Activated naive CD8-positive, alpha-beta T cell treated with anti-CD3 and anti-CD28 coated beads, Interleukin-2, amount 50 U/mL, for 24 hours (primary cell): ENCODE measurements at regions not wholly inside any gene's neighbourhood (a gene's known extent, or its start where the extent isn't known, plus 50 kb on each side); places are given as distances from the start of the nearest gene placed in this dataset.

Experiments used
- ATAC-seq: fragments of 150-1000 bp; cut with Tn5 transposase; one replicate; pipeline ENCODE4 v1.10.0; 2021
- DNase-seq: peaks from one replicate; pipeline ENCODE4 v3.0.0; 2021
- H3K27ac Mint-ChIP-seq: one replicate; pipeline ENCODE4 v1.8.0; 2021; ENCODE audit warnings: mild to moderate bottlenecking, mixed read lengths
- H3K27me3 Mint-ChIP-seq: one replicate; pipeline ENCODE4 v1.8.0; 2021; ENCODE audit warnings: mixed read lengths
- H3K36me3 Mint-ChIP-seq: one replicate; pipeline ENCODE4 v1.8.0; 2021; ENCODE audit warnings: low read depth, mixed read lengths
- H3K4me1 Mint-ChIP-seq: one replicate; pipeline ENCODE4 v1.8.0; 2021; ENCODE audit warnings: mixed read lengths
- H3K4me3 Mint-ChIP-seq: one replicate; pipeline ENCODE4 v1.8.0; 2021; ENCODE audit warnings: mild to moderate bottlenecking, moderate library complexity, mixed read lengths
- H3K9me3 Mint-ChIP-seq: one replicate; pipeline ENCODE4 v1.8.0; 2021; ENCODE audit warnings: mixed read lengths

DNA sequence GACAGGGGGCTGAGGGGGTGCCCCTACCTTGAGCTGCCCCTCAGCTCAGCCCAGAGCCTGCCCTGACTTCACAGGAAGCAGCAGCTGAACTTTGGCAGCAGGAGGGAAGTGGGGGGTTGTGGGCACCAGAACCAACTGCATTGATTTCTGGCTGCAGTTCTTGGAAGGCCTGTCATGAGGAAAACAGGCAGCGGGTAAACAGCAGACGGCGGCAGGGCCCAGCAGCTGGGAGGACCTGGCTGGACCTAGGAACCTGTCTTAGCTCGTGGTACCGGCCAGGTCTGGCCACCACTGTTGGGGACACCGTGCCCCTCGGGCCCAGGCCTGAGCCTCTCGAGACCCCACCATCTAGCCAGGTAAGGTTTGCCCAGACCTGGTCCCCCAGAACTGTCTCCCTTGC lies 154.2 kb upstream of the MYL2 start:
- Mint-ChIP-seq H3K9me3 (no peaks in the 10 kb centered on the region), H3K27me3 (no peaks in the 10 kb centered on the region), H3K4me1 (peaks cover 6% of the 10 kb centered on the region), H3K4me3 (no peak overlapping the region), H3K36me3 (no peaks in the 10 kb centered on the region), H3K27ac (no peak overlapping the region)
- DNase-seq (no peak), ATAC-seq (no peak)

DNA sequence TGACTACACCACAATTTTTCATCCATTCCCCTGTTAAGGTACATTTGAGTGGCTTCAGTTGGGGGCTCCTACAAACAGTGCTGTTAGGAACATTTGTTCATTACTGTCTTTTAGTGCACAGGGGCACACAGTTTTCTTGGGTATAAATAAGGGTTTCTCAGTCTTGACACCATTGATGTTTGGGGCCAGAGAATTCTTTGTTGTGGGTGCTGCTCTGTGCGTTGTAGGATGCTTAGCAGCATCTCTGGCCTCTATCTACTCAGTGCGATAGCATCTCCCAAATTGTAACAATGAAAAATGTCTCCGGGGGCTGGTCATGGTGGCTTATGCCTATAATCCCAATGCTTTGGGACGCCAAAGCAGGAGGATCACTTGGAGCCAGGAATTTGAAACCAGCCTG lies 153.0 kb upstream of the MYL2 start:
- Mint-ChIP-seq H3K4me3 (no peak overlapping the region), H3K36me3 (no peaks in the 10 kb centered on the region), H3K27me3 (no peaks in the 10 kb centered on the region), H3K4me1 (peaks cover 6% of the 10 kb centered on the region), H3K9me3 (no peaks in the 10 kb centered on the region), H3K27ac (no peak overlapping the region)
- ATAC-seq (no peak), DNase-seq (no peak)

DNA sequence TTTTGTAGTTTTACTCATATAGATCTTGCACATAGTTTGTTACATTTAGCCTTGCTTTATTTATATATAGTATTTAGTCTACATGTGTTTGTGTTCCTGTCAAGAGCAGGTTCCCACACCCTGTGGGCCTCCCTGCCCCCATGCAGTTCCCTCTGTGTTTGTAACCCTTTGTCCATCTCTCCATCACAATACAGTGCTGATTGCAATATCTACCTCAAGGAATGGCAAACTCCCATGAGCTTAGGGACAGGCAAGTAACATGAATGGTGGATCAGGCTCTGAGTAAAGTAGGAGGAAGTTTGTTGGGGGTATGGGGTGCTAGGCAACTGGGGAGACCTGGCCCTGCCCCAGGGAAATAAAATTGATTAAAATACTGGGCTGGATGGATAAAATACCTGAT lies 151.9 kb upstream of the MYL2 start:
- no peak overlapping the region for H3K27ac Mint-ChIP-seq
- H3K4me3 Mint-ChIP-seq, result no peak overlapping the region
- H3K27me3 Mint-ChIP-seq, result no peaks in the 10 kb centered on the region

GRCh38 chr12:111069886-111070285 lies 149.5 kb upstream of the MYL2 start:
- H3K36me3 Mint-ChIP-seq, result no peaks in the 10 kb centered on the region

More for the DNA sequence above, 151.9 kb upstream of the MYL2 start:
- no peaks in the 10 kb centered on the region for H3K36me3 Mint-ChIP-seq
- ATAC-seq (no peak), DNase-seq (no peak)
- H3K9me3 Mint-ChIP-seq, result no peaks in the 10 kb centered on the region
- peaks cover 13% of the 10 kb centered on the region for H3K4me1 Mint-ChIP-seq

DNA sequence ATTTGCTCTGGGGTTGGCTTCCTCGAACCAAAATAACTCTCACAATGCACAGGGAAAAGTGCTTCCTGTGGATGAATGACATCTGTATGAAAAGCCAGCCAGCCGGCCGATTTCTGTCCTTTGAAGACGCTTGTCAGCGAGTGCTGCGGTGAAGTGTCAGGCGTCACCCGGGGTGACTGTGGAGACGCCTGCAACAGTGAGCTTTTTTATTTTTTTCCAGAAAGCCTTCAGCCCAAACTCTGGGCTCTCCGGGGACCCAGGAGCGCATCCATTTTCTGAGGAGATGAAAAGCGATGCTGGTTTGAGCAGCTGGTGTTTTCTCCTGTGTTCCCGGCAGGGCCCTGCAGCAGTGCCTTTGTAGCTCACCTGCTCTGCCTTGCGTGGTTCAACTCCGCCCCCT lies 147.9 kb upstream of the MYL2 start:
- Mint-ChIP-seq H3K4me1 (peaks cover 7% of the 10 kb centered on the region), H3K9me3 (no peaks in the 10 kb centered on the region), H3K27me3 (no peaks in the 10 kb centered on the region), H3K36me3 (no peaks in the 10 kb centered on the region), H3K4me3 (peak overlapping the region; percentile 6), H3K27ac (no peak overlapping the region)
- DNase-seq (peak; percentile 16), ATAC-seq (no peak)

More at GRCh38 chr12:111069886-111070285, 149.5 kb upstream of the MYL2 start:
- Mint-ChIP-seq H3K4me1 (peaks cover 13% of the 10 kb centered on the region), H3K27ac (no peak overlapping the region), H3K9me3 (no peaks in the 10 kb centered on the region), H3K4me3 (no peak overlapping the region), H3K27me3 (no peaks in the 10 kb centered on the region)
- no peak for DNase-seq
- ATAC-seq, result no peak

DNA sequence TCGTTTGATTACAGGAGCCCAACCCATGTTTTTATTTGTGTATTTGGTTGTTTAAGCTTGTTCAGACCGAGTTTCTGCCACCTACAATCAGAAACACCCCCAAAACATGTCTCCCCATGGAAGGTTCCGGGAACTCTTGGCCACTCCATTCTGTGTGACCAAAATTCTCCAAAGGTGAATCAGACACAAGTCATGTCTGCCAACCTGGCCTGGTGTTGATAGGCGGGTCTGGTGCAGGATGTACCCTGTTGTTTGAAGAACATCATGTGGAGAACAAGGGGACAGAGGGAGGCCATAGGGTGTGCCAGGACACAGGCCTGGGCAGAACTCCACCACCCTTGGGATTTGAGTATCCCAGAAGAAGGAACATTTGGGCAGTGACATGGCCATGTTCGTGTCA lies 147.1 kb upstream of the MYL2 start:
- H3K27me3 Mint-ChIP-seq, result no peaks in the 10 kb centered on the region
- no peak overlapping the region for H3K4me3 Mint-ChIP-seq
- ATAC-seq (no peak), DNase-seq (no peak)
- no peaks in the 10 kb centered on the region for H3K36me3 Mint-ChIP-seq
- H3K4me1 Mint-ChIP-seq, result peaks cover 7% of the 10 kb centered on the region
- no peak overlapping the region for H3K27ac Mint-ChIP-seq
- no peaks in the 10 kb centered on the region for H3K9me3 Mint-ChIP-seq

DNA sequence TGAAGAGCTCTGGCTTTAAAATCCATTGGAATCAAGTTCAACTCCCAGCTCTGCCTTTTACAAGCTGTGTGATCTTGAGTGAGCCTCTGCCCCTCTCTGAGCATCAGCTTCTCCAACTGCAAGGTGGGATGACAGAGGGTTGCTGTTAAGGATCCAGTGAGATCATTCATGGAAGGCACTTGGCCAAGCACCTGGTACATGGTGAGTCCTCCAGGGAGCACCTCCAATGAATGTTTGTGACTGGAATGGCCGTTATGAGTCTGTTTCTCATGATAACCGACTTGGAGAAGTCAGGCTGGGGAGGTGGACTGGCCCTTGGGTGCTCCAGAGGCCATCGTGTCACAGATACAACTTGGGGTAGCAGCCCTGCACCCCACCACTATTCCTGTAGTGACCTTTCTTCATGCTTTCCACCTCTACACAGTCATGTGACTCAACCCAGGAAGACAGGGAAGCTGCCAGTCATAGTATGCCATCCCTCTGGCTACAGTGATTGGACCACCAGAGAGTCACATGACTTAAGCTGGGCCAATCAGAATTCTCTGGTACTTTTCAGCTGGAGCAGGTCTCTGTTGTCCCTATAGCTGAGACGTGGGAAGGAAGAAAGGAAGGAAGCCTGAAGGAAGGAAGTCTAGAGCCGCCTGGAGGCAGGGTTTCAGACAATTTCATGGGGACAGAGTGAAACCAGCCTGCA lies 146.5 kb upstream of the MYL2 start:
- H3K27ac Mint-ChIP-seq, result no peak overlapping the region
- no peaks in the 10 kb centered on the region for H3K36me3 Mint-ChIP-seq
- H3K27me3 Mint-ChIP-seq, result no peaks in the 10 kb centered on the region
- DNase-seq (no peak), ATAC-seq (peak; percentile 29)
- no peaks in the 10 kb centered on the region for H3K9me3 Mint-ChIP-seq
- peaks cover 7% of the 10 kb centered on the region for H3K4me1 Mint-ChIP-seq
- no peak overlapping the region for H3K4me3 Mint-ChIP-seq

GRCh38 chr12:111064982-111065381 lies 144.6 kb upstream of the MYL2 start:
- Mint-ChIP-seq H3K9me3 (no peaks in the 10 kb centered on the region), H3K27ac (no peak overlapping the region), H3K4me1 (peaks cover 7% of the 10 kb centered on the region), H3K27me3 (no peaks in the 10 kb centered on the region), H3K36me3 (no peaks in the 10 kb centered on the region), H3K4me3 (no peak overlapping the region)
- no peak for DNase-seq
- no peak for ATAC-seq

DNA sequence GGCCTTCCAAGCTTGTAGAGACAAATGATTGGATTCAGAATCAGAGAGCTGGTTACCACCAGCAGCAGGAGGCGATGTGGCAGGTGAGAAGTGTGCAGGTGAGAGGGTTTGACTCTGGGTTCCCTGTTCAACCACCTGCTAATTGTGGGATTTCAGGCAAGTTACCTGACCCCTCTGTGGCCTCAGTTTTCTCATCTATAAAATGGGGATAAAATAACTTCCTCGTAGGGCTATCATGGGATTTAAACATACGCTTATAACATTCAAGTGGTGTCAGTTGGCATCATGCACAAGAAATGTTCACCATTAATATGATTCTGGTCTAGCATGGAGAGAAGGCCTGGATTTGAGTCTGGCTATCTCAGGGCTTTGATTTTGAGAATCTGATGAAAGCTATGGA lies 143.8 kb upstream of the MYL2 start:
- H3K36me3 Mint-ChIP-seq, result no peaks in the 10 kb centered on the region
- no peak for ATAC-seq
- no peak overlapping the region for H3K27ac Mint-ChIP-seq
- peaks cover 7% of the 10 kb centered on the region for H3K4me1 Mint-ChIP-seq
- no peak overlapping the region for H3K4me3 Mint-ChIP-seq
- no peaks in the 10 kb centered on the region for H3K27me3 Mint-ChIP-seq
- DNase-seq, result no peak
- H3K9me3 Mint-ChIP-seq, result no peaks in the 10 kb centered on the region

GRCh38 chr12:111063295-111064026 lies 143.1 kb upstream of the MYL2 start:
- DNase-seq (no peak), ATAC-seq (no peak)
- Mint-ChIP-seq H3K27ac (no peak overlapping the region), H3K36me3 (no peaks in the 10 kb centered on the region), H3K9me3 (no peaks in the 10 kb centered on the region), H3K4me3 (no peak overlapping the region), H3K27me3 (no peaks in the 10 kb centered on the region), H3K4me1 (peaks cover 8% of the 10 kb centered on the region)

- Mint-ChIP-seq H3K9me3 (peaks cover 15% of the 10 kb centered on the region), H3K4me3 (no peak overlapping the region)
- ATAC-seq, result no peak
These were observed 137.5 kb upstream of the MYL2 start for GRCh38 chr12:111057701-111058425.

GRCh38 chr12:111056618-111057521 lies 136.5 kb upstream of the MYL2 start:
- Mint-ChIP-seq H3K9me3 (peaks cover 15% of the 10 kb centered on the region), H3K27me3 (no peaks in the 10 kb centered on the region), H3K27ac (peak overlapping the region; percentile 91), H3K4me1 (peaks cover 27% of the 10 kb centered on the region), H3K36me3 (peaks cover 11% of the 10 kb centered on the region), H3K4me3 (peak overlapping the region; percentile 15)
- ATAC-seq, result peak; percentile 92
- peak; percentile 61 for DNase-seq

More at GRCh38 chr12:111057701-111058425, 137.5 kb upstream of the MYL2 start:
- Mint-ChIP-seq H3K36me3 (peaks cover 11% of the 10 kb centered on the region), H3K4me1 (peaks cover 27% of the 10 kb centered on the region), H3K27ac (peak overlapping the region; percentile 91), H3K27me3 (no peaks in the 10 kb centered on the region)
- DNase-seq, result no peak

GRCh38 chr12:111055181-111055880 lies 135.0 kb upstream of the MYL2 start:
- Mint-ChIP-seq H3K9me3 (peaks cover 15% of the 10 kb centered on the region), H3K36me3 (peaks cover 11% of the 10 kb centered on the region), H3K4me3 (no peak overlapping the region), H3K4me1 (peaks cover 27% of the 10 kb centered on the region), H3K27ac (no peak overlapping the region), H3K27me3 (no peaks in the 10 kb centered on the region)
- ATAC-seq (no peak), DNase-seq (no peak)

DNA sequence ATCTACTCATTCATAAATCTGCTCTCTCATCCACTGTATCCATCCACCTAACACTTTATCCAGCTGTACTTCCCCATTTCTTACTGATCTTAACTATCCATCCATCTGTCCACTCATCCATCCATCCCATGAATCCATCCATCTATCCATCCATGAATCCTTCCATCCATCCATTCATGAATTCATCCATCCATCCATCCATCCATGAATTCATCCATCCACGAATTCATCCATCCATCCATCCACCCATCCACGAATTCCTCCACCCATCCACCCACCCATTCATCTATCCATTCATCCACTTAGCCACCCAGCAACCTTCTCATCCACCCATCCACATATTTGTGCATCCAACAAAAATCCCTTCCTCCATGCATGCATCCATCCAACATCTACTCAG lies 128.6 kb upstream of the MYL2 start:
- Mint-ChIP-seq H3K4me1 (no peaks in the 10 kb centered on the region), H3K4me3 (no peak overlapping the region), H3K27ac (no peak overlapping the region), H3K9me3 (no peaks in the 10 kb centered on the region), H3K36me3 (no peaks in the 10 kb centered on the region), H3K27me3 (no peaks in the 10 kb centered on the region)
- DNase-seq (no peak), ATAC-seq (no peak)
